Memory B cell (primary cell): ENCODE measurements at regions not wholly inside any gene's neighbourhood (a gene's known extent, or its start where the extent isn't known, plus 50 kb on each side); places are given as distances from the start of the nearest gene placed in this dataset.

Source experiments
- ATAC-seq: fragments of 150-1000 bp; cut with Tn5 transposase; 2 replicates; pipeline ENCODE4 v1.10.0; 2021; ENCODE audit warnings: low read depth, mild to moderate bottlenecking, moderate library complexity
- DNase-seq, 2 donors: peaks; one replicate each; pipeline ENCODE4 v3.0.0; 2022; ENCODE audit warnings: low spot score in 2 of 2
- H3K27ac Mint-ChIP-seq: one replicate; pipeline ENCODE4 v1.8.0; 2022; ENCODE audit warnings: mild to moderate bottlenecking, moderate library complexity, mixed read lengths
- H3K27me3 Mint-ChIP-seq: one replicate; pipeline ENCODE4 v1.8.0; 2022; ENCODE audit warnings: mixed read lengths
- H3K36me3 Mint-ChIP-seq: one replicate; pipeline ENCODE4 v1.8.0; 2022; ENCODE audit warnings: mild to moderate bottlenecking, mixed read lengths
- H3K4me1 Mint-ChIP-seq: one replicate; pipeline ENCODE4 v1.8.0; 2022; ENCODE audit warnings: mixed read lengths
- H3K4me3 Mint-ChIP-seq: one replicate; pipeline ENCODE4 v1.8.0; 2022; ENCODE audit warnings: mild to moderate bottlenecking, moderate library complexity, mixed read lengths
- H3K9me3 Mint-ChIP-seq: one replicate; pipeline ENCODE4 v1.8.0; 2022; ENCODE audit warnings: mixed read lengths

DNA sequence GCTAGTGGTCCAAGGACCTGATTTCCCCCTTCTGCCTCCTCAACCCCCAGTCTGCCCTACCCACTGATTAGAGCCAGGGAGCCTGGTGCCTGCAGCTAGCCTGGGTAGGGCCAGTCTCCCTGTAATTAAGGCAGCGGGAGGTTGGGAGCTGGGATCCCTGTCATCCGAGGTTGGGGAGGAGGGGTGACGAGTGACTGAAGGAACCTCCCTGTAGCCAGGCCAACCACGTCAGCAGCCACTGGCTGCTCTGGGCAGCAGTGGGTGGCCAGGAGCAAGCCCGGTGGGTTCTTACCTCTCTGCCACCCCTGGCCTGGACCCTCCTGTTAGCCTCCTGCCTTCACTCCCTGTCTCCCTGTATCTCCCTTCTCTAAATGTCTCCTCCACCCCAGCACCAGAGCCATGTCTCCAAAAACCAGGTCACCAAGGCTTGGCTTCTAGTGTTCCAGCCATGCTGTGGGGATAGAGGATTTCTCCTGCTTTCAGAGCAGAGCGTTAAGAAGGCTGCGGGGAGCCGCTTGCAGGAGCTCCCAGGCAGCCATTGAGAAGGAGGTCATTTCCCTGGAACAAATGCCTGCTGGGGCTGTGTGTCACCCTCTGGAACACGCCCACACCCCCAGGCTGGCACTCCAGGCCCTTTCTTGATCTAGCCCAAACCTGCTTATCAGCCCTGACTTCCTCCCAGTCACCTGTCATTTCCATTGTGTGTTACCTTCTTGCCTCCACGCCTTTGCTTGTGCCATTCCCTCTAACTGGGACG is 65.0 kb upstream of the GGTA1 start:
- Mint-ChIP-seq H3K27me3 (peaks cover 18% of the 10 kb centered on the region), H3K36me3 (no peaks in the 10 kb centered on the region), H3K4me1 (no peaks in the 10 kb centered on the region), H3K9me3 (no peaks in the 10 kb centered on the region), H3K27ac (no peak overlapping the region), H3K4me3 (no peak overlapping the region)
- DNase-seq, result no peak
- ATAC-seq, result no peak

DNA sequence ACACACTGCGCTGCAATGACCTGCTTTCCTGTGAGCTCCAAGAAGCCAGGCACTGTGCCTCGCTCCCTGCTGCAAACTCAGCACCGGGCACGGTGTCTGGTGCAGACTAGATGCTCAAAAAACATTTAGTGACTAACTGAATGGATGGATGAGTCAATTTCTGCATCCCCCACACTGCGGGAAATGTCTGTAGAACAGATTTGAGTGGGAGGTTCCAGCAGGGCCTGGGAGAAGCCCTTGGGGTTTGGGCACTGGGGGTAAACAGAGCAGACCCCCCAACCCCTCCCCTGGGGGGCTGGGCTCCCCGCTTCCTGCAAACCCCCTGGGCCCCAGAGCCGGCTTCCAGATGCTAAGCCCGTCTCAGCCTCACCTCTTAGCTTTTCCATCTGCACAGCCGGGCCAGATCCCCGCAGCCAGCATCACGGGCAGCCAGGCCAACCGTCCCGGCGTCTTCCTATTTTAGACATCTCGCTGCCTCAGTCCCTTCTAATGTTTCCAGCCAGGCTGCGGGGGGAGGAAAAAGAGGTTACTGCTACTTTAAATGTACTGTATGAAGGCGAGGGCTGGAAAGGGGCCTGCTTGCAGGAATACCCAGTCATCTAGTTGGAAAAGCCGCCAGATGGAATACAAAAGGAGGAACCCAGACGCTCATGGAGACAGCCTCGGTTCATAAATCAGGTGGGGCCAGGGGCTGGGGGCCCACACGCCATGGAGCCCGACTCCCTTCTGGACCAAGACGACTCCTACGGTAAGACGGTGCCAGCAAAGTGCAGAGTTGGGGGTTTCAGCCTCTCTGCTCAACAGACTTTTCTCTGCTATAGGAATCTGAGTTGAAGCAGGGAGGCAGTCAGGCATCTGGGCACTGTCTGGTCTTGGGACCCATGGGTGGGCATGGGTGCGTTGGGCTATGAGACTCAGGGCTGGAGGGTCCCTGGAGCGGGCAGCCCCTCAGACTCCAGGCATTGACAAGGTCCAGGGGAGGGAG is 67.1 kb upstream of the GGTA1 start:
- H3K4me3 Mint-ChIP-seq, result no peak overlapping the region
- ATAC-seq (no peak), DNase-seq (no peak)
- no peak overlapping the region for H3K27ac Mint-ChIP-seq
- H3K27me3 Mint-ChIP-seq, result peaks cover 23% of the 10 kb centered on the region
- no peaks in the 10 kb centered on the region for H3K4me1 Mint-ChIP-seq
- H3K9me3 Mint-ChIP-seq, result no peaks in the 10 kb centered on the region
- peaks cover 3% of the 10 kb centered on the region for H3K36me3 Mint-ChIP-seq

- DNase-seq (no peak), ATAC-seq (no peak)
- peaks cover 3% of the 10 kb centered on the region for H3K36me3 Mint-ChIP-seq
- H3K9me3 Mint-ChIP-seq, result no peaks in the 10 kb centered on the region
- H3K4me3 Mint-ChIP-seq, result no peak overlapping the region
- H3K27ac Mint-ChIP-seq, result no peak overlapping the region
- H3K27me3 Mint-ChIP-seq, result peaks cover 25% of the 10 kb centered on the region
- H3K4me1 Mint-ChIP-seq, result no peaks in the 10 kb centered on the region
Measured at GRCh38 chr9:121567500-121568342, 68.1 kb upstream of the GGTA1 start.

GRCh38 chr9:121568343-121569265 is 69.0 kb upstream of the GGTA1 start:
- ATAC-seq (no peak), DNase-seq (no peak)
- Mint-ChIP-seq H3K9me3 (no peaks in the 10 kb centered on the region), H3K4me3 (no peak overlapping the region), H3K27me3 (peaks cover 25% of the 10 kb centered on the region), H3K4me1 (no peaks in the 10 kb centered on the region), H3K36me3 (peaks cover 3% of the 10 kb centered on the region), H3K27ac (no peak overlapping the region)

DNA sequence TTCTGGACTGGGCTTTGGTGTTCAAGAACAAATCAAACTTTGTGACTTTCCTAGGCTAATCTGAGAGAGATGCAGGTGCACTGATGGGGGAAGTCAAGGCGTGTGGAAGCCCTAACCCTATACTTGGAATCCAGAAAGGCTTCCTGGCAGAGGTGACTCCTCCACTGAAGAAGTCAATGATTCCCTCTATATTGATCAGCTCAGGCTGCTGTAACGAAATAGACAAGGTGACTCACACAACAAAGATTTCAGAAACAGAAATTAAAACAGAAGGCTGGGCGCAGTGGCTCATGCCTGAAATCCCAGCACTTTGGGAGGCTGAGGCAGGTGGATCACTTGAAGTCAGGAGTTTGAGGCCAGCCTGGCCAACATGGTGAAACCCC is 69.6 kb upstream of the GGTA1 start:
- Mint-ChIP-seq H3K36me3 (peaks cover 3% of the 10 kb centered on the region), H3K4me1 (no peaks in the 10 kb centered on the region), H3K9me3 (no peaks in the 10 kb centered on the region), H3K4me3 (no peak overlapping the region), H3K27ac (no peak overlapping the region), H3K27me3 (peaks cover 25% of the 10 kb centered on the region)
- ATAC-seq (no peak), DNase-seq (no peak)

- DNase-seq (no peak), ATAC-seq (no peak)
- Mint-ChIP-seq H3K4me3 (no peak overlapping the region), H3K4me1 (no peaks in the 10 kb centered on the region), H3K9me3 (no peaks in the 10 kb centered on the region), H3K27me3 (peaks cover 13% of the 10 kb centered on the region), H3K27ac (no peak overlapping the region), H3K36me3 (peaks cover 3% of the 10 kb centered on the region)
Measured at GRCh38 chr9:121572581-121572980, 72.9 kb upstream of the GGTA1 start.

DNA sequence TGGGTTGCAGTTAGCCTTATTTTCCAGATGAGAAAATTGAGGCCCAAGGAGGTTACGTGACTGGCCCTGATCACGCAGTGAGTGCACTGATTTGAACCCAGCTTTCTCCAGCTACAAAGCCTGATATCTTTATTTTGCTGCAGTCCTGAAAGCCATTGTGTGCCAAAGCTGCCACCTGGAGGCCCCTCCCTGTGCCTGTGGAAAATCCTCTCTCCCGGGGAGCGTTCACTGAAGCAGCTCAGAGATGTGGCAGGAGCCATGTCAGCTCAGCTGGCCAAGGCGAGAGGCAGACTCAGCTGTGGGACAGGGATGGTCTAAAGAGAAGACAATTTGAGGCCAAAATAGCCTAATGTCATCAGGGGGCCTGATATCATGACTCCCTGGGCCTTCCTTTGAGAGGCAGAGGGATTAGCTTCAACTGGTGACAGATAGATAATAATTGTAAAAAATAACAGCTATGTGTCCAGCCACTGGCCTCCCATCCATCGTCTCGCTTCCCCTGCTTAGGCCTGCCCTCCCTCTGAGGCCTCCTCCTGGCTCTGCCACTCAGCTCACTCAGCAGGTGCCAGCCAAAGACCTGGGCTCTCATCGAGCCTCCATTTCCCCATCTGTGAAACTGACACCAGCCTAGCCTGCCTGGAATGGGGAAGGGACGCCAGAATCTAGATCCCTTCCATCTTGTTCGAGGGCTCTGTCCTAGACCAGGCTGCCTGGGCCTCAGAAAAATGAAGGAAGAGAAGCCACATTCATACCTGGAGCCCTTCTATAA is 74.3 kb upstream of the GGTA1 start:
- Mint-ChIP-seq H3K27ac (no peak overlapping the region), H3K4me3 (no peak overlapping the region), H3K36me3 (peaks cover 3% of the 10 kb centered on the region), H3K9me3 (no peaks in the 10 kb centered on the region), H3K4me1 (no peaks in the 10 kb centered on the region), H3K27me3 (peaks cover 10% of the 10 kb centered on the region)
- DNase-seq (no peak), ATAC-seq (no peak)

- H3K4me3 Mint-ChIP-seq, result no peak overlapping the region
- no peaks in the 10 kb centered on the region for H3K4me1 Mint-ChIP-seq
- H3K27ac Mint-ChIP-seq, result no peak overlapping the region
- DNase-seq, result no peak
- no peaks in the 10 kb centered on the region for H3K9me3 Mint-ChIP-seq
- no peak for ATAC-seq
- H3K36me3 Mint-ChIP-seq, result peaks cover 3% of the 10 kb centered on the region
- H3K27me3 Mint-ChIP-seq, result peaks cover 14% of the 10 kb centered on the region
Measured at GRCh38 chr9:121574774-121575519, 75.3 kb upstream of the GGTA1 start.

DNA sequence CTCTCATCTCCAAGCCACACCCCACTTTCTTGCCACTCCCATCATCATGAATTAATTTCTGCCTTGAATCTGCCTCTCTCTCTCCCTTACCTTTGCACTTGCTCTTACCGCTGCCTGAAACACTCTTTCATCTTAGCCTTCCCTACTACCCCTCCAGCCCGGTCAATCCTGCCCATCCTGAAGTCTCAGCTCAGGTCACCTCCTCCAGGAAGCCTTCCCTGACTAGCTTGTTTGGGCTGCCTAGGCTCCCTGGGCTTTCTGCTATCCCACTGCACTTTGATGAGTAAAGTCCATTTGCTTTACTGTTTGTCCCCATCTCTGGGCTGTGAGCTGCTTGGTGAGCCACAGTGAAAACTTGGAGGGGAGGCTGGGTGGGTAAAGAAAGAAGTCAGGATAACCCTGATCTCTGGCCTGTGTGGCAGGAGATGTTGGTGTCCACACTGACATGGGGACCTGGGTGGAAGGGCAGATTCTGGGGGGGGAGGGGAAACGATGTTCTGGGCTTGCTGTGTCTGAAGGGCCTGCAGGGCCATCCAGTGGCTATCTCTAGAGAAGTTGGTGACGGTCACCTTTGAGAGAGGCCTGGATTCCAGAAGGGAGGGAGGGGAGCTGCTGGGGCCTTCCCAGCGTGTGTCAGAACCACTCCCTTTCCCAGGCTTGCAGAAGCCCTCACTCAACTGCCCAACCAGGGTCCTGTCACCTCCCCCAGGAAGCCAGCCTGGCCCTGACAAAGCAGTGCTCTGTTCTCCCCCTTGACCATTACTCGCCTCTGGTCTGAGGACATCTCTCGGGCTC is 75.0 kb upstream of the DAB2IP start:
- no peak overlapping the region for H3K27ac Mint-ChIP-seq
- no peaks in the 10 kb centered on the region for H3K36me3 Mint-ChIP-seq
- no peaks in the 10 kb centered on the region for H3K9me3 Mint-ChIP-seq
- no peaks in the 10 kb centered on the region for H3K4me1 Mint-ChIP-seq
- H3K27me3 Mint-ChIP-seq, result peaks cover 12% of the 10 kb centered on the region
- H3K4me3 Mint-ChIP-seq, result no peak overlapping the region
- ATAC-seq (no peak), DNase-seq (no peak)

DNA sequence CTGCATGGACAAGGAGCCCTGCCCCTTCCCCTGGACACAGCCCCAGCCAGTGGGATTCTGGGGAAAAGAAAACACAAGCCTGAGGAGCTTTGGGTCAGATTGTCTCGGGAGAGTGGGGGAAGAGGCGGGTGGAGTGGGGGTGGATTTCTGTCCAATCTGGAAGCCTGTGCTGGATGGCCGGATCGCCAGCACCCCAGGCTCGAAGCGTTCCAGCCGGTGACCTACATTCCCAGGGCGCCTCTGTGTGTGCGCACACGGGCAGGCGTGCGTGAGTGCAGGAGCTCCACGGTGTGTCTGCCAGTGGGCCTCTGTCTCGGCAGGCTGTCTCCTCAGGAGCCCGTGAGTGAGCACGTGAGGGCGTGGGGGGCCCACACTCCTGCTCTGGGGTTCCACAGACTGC is 74.3 kb upstream of the DAB2IP start:
- Mint-ChIP-seq H3K9me3 (no peaks in the 10 kb centered on the region), H3K4me1 (no peaks in the 10 kb centered on the region), H3K27ac (no peak overlapping the region), H3K36me3 (no peaks in the 10 kb centered on the region), H3K4me3 (no peak overlapping the region), H3K27me3 (peaks cover 11% of the 10 kb centered on the region)
- no peak for DNase-seq
- no peak for ATAC-seq

- Mint-ChIP-seq H3K27ac (no peak overlapping the region), H3K27me3 (peaks cover 12% of the 10 kb centered on the region), H3K36me3 (no peaks in the 10 kb centered on the region), H3K4me3 (no peak overlapping the region), H3K9me3 (no peaks in the 10 kb centered on the region), H3K4me1 (no peaks in the 10 kb centered on the region)
- ATAC-seq, result no peak
- DNase-seq, result no peak
Measured at GRCh38 chr9:121577572-121577971, 73.9 kb upstream of the DAB2IP start.
